Activated B cell treated with CpG ODN at 0.5 μM for 24 hours (primary cell): ENCODE measurements at regions not wholly inside any gene's neighbourhood (a gene's known extent, or its start where the extent isn't known, plus 50 kb on each side); places are given as distances from the start of the nearest gene placed in this dataset.

ENCODE experiments used
- ATAC-seq: fragments of 200-7000 bp; cut with Tn5 transposase; one replicate; pipeline ENCODE4 v1.10.0; 2021; ENCODE audit warnings: low read depth, mild to moderate bottlenecking, moderate library complexity
- CTCF ChIA-PET: fragments of 350-600 bp; sonication (Branson Sonifier 250); formaldehyde crosslinking; loops from one replicate; lab custom pipeline; 2021; ENCODE audit warnings: antibody characterized with exemption; lab: Charles Lee
- POLR2A ChIA-PET: fragments of 350-600 bp; sonication (Branson Sonifier 250); formaldehyde crosslinking; loops from one replicate; lab custom pipeline; 2021; ENCODE audit warnings: antibody characterized with exemption; lab: Charles Lee
- DNase-seq: peaks from one replicate; pipeline ENCODE4 v3.0.0; 2022
- H3K27ac Mint-ChIP-seq: one replicate; pipeline ENCODE4 v1.8.0; 2020; ENCODE audit warnings: mixed read lengths
- H3K27me3 Mint-ChIP-seq: one replicate; pipeline ENCODE4 v1.8.0; 2021; ENCODE audit warnings: mixed read lengths
- H3K36me3 Mint-ChIP-seq: one replicate; pipeline ENCODE4 v1.8.0; 2021; ENCODE audit warnings: low read depth, mixed read lengths
- H3K4me1 Mint-ChIP-seq: one replicate; pipeline ENCODE4 v1.8.0; 2021; ENCODE audit warnings: mixed read lengths
- H3K4me3 Mint-ChIP-seq: one replicate; pipeline ENCODE4 v1.8.0; 2020; ENCODE audit warnings: mild to moderate bottlenecking, mixed read lengths
- H3K9me3 Mint-ChIP-seq: one replicate; pipeline ENCODE4 v1.8.0; 2020; ENCODE audit warnings: mixed read lengths
- intact Hi-C: fragments of 100-400 bp; cut with micrococcal nuclease; formaldehyde crosslinking; loops from one replicate; pipeline ENCODE4 v1.15.1; 2024
- TF ChIP-seq, protein P1 (sequence below): fragments of 200-600 bp; IDR thresholded peaks from one replicate; pipeline ENCODE4 v1.8.0; 2022; ENCODE audit warnings: antibody characterized with exemption, mild to moderate bottlenecking

DNA sequence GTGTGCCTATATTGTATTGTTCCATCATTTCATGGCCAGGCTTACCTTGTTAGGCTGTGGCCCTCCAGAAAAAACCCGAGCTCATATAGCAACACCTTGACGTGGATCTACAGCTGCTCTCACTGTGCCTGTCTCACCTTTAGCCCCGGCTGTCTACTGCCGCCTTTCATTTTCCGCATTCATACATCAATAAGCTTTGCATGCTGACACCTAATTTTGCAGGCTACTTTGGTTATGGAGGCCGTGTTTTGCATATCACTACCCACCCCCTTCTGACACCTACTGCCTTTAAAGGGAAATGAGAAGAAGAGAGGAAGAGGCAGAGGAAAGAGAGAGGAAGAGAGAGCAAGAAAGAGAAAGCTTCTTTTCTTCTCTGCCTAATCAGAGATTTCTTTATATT, 702.9 kb downstream of the BCL11A start:
- intact Hi-C loops, result no loop called here
- POLR2A ChIA-PET, result no interaction called here
- Mint-ChIP-seq H3K36me3 (no peaks in the 10 kb centered on the region), H3K9me3 (no peaks in the 10 kb centered on the region), H3K27me3 (no peaks in the 10 kb centered on the region), H3K4me1 (peaks cover 7% of the 10 kb centered on the region), H3K4me3 (no peak overlapping the region), H3K27ac (no peak overlapping the region)
- ATAC-seq, result no peak
- DNase-seq, result no peak
- TF ChIP-seq, protein P1, sequence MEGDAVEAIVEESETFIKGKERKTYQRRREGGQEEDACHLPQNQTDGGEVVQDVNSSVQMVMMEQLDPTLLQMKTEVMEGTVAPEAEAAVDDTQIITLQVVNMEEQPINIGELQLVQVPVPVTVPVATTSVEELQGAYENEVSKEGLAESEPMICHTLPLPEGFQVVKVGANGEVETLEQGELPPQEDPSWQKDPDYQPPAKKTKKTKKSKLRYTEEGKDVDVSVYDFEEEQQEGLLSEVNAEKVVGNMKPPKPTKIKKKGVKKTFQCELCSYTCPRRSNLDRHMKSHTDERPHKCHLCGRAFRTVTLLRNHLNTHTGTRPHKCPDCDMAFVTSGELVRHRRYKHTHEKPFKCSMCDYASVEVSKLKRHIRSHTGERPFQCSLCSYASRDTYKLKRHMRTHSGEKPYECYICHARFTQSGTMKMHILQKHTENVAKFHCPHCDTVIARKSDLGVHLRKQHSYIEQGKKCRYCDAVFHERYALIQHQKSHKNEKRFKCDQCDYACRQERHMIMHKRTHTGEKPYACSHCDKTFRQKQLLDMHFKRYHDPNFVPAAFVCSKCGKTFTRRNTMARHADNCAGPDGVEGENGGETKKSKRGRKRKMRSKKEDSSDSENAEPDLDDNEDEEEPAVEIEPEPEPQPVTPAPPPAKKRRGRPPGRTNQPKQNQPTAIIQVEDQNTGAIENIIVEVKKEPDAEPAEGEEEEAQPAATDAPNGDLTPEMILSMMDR, result no peak
- CTCF ChIA-PET, result interaction anchor here (0.7 kb wide), 1 partner anchor 124 kb away, joined by 4 read pairs; no protein-coding TSS in a partner anchor

GRCh38 chr2:59833941-59834340, 719.5 kb downstream of the BCL11A start:
- no peaks in the 10 kb centered on the region for H3K36me3 Mint-ChIP-seq
- no peaks in the 10 kb centered on the region for H3K9me3 Mint-ChIP-seq
- no peaks in the 10 kb centered on the region for H3K4me1 Mint-ChIP-seq
- no peak overlapping the region for H3K4me3 Mint-ChIP-seq
- TF ChIP-seq, protein P1, result no peak
- DNase-seq (no peak), ATAC-seq (no peak)
- ChIA-PET POLR2A (no interaction called here), CTCF (no interaction called here)
- no peaks in the 10 kb centered on the region for H3K27me3 Mint-ChIP-seq
- intact Hi-C loops, result no loop called here
- no peak overlapping the region for H3K27ac Mint-ChIP-seq

GRCh38 chr2:59830601-59831000, 722.9 kb downstream of the BCL11A start:
- H3K27ac Mint-ChIP-seq, result no peak overlapping the region
- ChIA-PET POLR2A (no interaction called here), CTCF (no interaction called here)
- no peak overlapping the region for H3K4me3 Mint-ChIP-seq
- TF ChIP-seq, protein P1, result no peak
- DNase-seq (no peak), ATAC-seq (no peak)
- no peaks in the 10 kb centered on the region for H3K27me3 Mint-ChIP-seq
- H3K4me1 Mint-ChIP-seq, result no peaks in the 10 kb centered on the region
- H3K9me3 Mint-ChIP-seq, result no peaks in the 10 kb centered on the region
- intact Hi-C loops, result no loop called here
- H3K36me3 Mint-ChIP-seq, result no peaks in the 10 kb centered on the region

GRCh38 chr2:59827677-59828076, 725.8 kb downstream of the BCL11A start:
- no peaks in the 10 kb centered on the region for H3K9me3 Mint-ChIP-seq
- no peak for ATAC-seq
- no peak overlapping the region for H3K4me3 Mint-ChIP-seq
- no peaks in the 10 kb centered on the region for H3K36me3 Mint-ChIP-seq
- ChIA-PET POLR2A (no interaction called here), CTCF (no interaction called here)
- no peak for DNase-seq
- no peaks in the 10 kb centered on the region for H3K4me1 Mint-ChIP-seq
- H3K27me3 Mint-ChIP-seq, result no peaks in the 10 kb centered on the region
- intact Hi-C loops, result no loop called here
- TF ChIP-seq, protein P1, result no peak
- no peak overlapping the region for H3K27ac Mint-ChIP-seq

DNA sequence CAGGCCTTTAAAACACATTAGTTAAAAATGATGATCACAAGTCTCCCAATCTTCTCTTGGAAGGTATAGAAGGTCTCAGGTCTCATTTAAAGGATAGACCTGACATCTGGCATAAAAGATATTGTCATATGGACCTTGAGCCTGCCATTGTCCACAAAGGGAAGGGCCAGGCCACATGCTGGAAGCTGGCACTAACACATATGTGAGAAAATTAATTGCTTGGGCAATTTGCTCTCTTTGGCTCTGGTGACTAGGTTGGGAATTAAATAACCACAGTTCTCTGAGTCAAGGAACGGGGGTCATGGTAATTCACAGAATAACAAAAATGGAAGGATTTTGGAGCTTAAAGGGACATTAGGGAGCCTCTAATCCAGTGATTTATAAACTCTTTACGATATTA, 727.3 kb downstream of the BCL11A start:
- TF ChIP-seq, protein P1, result no peak
- Mint-ChIP-seq H3K27me3 (no peaks in the 10 kb centered on the region), H3K36me3 (no peaks in the 10 kb centered on the region), H3K27ac (no peak overlapping the region), H3K4me3 (no peak overlapping the region), H3K4me1 (no peaks in the 10 kb centered on the region), H3K9me3 (no peaks in the 10 kb centered on the region)
- intact Hi-C loops, result no loop called here
- ChIA-PET CTCF (no interaction called here), POLR2A (no interaction called here)
- DNase-seq (no peak), ATAC-seq (no peak)
